OCI-LY3 (cell line): ENCODE measurements at regions not wholly inside any gene's neighbourhood (a gene's known extent, or its start where the extent isn't known, plus 50 kb on each side); places are given as distances from the start of the nearest gene placed in this dataset.
A peak's percentile ranks its signal among the peaks of the same experiment; 100 is the strongest.

ENCODE experiments used
- H2AFZ ChIP-seq: fragments of 200-600, 300-600 bp; shearing (Covaris generic); 2 replicates; pipeline ENCODE4 v1.6.0; 2014; ENCODE audit warnings: antibody characterized with exemption, low read depth, low read length
- H3K27ac ChIP-seq: fragments of 200-600, 300-600 bp; sonication (generic); 2 replicates; pipeline ENCODE4 v1.5.1; 2014; ENCODE audit warnings: mild to moderate bottlenecking, low read length, moderate library complexity, mixed read lengths
- H3K27me3 ChIP-seq: fragments of 200-600, 300-600 bp; sonication (generic); 2 replicates; pipeline ENCODE4 v1.6.1; 2014; ENCODE audit warnings: low read depth, low read length, mixed read lengths
- H3K36me3 ChIP-seq: fragments of 200-600, 300-600 bp; sonication (generic); replicated peaks from 2 replicates; pipeline ENCODE3; 2014; ENCODE audit warnings: low read depth, low read length, mixed read lengths
- H3K4me1 ChIP-seq: fragments of 300-600, 200-600 bp; sonication (generic); 2 replicates; pipeline ENCODE4 v1.6.1; 2014; ENCODE audit warnings: low read length, mixed read lengths
- H3K4me2 ChIP-seq: fragments of 200-600, 300-600 bp; sonication (generic); 2 replicates; pipeline ENCODE4 v1.6.1; 2014; ENCODE audit warnings: low read length, mixed read lengths
- H3K4me3 ChIP-seq: fragments of 300-600, 200-600 bp; sonication (generic); 2 replicates; pipeline ENCODE4 v1.5.1; 2014; ENCODE audit warnings: antibody characterized with exemption, mild to moderate bottlenecking, low read length, moderate library complexity
- H3K79me2 ChIP-seq: fragments of 300-600, 200-600 bp; shearing (Covaris generic); 2 replicates; pipeline ENCODE4 v1.6.1; 2014; ENCODE audit warnings: mild to moderate bottlenecking, low read length, mixed read lengths
- H3K9ac ChIP-seq: fragments of 300-600, 200-600 bp; shearing (Covaris generic); 2 replicates; pipeline ENCODE4 v1.6.0; 2014; ENCODE audit warnings: mild to moderate bottlenecking, low read length, moderate library complexity
- H3K9me3 ChIP-seq: fragments of 200-600, 300-600 bp; shearing (Covaris generic); 2 replicates; pipeline ENCODE4 v1.6.1; 2014; ENCODE audit warnings: low read length, mixed read lengths; ENCODE audit not compliant: insufficient read depth
- H4K20me1 ChIP-seq: fragments of 200-600, 300-600 bp; sonication (generic); 2 replicates; pipeline ENCODE4 v1.6.1; 2016; ENCODE audit warnings: low read length, mixed read lengths; ENCODE audit not compliant: insufficient read depth
- EZH2phosphoT487 ChIP-seq: fragments of 200-600 bp; shearing (Covaris generic); IDR thresholded peaks from 2 replicates; pipeline ENCODE4 v1.6.1; 2018; ENCODE audit warnings: antibody characterized with exemption, mixed run types, low read depth
- TF ChIP-seq, protein P1 (sequence below): fragments of 200-600, 300-600 bp; sonication (generic); IDR thresholded peaks from 2 replicates; pipeline ENCODE4 v1.5.1; 2014; ENCODE audit warnings: antibody characterized with exemption, low read length, low read depth

DNA sequence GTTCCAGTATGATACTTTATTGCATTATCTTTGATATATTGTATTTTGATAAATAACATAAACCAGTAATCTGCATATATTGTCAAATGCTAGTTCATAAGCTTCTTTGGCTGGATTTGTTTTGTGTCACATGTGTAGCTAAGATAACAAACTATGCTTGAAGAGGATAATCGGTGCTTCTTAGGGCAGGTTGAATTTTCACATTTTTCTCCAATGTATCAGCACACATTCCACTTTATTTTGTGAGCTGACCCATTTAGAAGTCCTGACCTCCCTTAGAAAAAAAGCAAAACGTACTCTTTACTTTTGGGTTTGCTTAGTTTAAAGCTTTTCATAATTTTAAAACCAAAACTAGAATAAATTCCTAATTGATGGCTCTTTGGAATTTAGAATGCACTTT is 277.7 kb upstream of the DDHD1 start:
- Histone ChIP-seq H2AFZ (no peak overlapping the region), H3K79me2 (no peaks in the 10 kb centered on the region), H3K4me3 (no peak overlapping the region), H4K20me1 (no peaks in the 10 kb centered on the region), H3K4me1 (no peaks in the 10 kb centered on the region), H3K36me3 (no peaks in the 10 kb centered on the region), H3K27ac (no peak overlapping the region), H3K9me3 (no peaks in the 10 kb centered on the region), H3K9ac (no peak overlapping the region), H3K27me3 (peaks cover 16% of the 10 kb centered on the region), H3K4me2 (no peak overlapping the region)
- TF ChIP-seq EZH2phosphoT487: no peak
- TF ChIP-seq, protein P1, sequence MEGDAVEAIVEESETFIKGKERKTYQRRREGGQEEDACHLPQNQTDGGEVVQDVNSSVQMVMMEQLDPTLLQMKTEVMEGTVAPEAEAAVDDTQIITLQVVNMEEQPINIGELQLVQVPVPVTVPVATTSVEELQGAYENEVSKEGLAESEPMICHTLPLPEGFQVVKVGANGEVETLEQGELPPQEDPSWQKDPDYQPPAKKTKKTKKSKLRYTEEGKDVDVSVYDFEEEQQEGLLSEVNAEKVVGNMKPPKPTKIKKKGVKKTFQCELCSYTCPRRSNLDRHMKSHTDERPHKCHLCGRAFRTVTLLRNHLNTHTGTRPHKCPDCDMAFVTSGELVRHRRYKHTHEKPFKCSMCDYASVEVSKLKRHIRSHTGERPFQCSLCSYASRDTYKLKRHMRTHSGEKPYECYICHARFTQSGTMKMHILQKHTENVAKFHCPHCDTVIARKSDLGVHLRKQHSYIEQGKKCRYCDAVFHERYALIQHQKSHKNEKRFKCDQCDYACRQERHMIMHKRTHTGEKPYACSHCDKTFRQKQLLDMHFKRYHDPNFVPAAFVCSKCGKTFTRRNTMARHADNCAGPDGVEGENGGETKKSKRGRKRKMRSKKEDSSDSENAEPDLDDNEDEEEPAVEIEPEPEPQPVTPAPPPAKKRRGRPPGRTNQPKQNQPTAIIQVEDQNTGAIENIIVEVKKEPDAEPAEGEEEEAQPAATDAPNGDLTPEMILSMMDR: no peak

DNA sequence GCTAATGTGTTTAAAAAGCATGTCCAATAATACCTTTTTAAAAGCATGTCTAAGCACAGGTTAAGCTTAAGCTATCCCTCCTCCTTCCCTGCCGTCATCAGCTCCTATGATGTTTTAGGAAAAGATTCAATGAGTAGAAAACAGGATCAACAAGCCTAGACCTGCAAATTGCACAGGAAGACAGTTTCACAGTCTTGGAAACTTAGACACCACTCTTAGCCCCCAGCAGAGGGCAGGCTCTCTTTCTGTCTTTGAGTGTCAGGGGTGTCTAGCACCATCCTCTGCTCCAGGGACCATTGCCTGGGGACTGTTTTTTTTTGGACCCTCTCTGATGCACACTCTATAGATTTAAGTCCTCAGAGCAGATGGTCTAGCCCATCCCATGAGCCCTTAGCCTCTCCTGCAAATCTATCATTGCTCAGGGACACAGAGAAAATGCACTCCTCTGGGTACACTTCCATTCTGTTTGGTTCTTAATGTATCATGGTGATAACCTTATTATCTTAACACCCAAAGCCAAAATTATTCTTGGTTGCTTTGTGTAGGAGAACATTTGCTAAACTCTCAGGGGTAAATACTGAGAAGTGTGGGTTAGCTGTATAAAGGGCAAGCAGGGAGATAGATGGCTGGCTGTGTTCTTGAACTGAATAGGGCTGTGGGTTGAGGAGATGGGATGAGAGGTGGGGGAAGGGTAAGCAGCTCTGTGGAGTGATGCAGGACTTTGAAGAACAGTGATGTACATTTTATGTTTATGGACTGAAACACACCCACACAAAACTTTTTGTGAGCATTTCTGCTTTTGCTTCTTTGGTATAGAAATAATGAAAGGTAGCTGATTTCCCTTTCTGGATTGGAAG is 259.9 kb upstream of the DDHD1 start:
- Histone ChIP-seq H3K9me3 (no peaks in the 10 kb centered on the region), H3K36me3 (no peaks in the 10 kb centered on the region), H2AFZ (no peak overlapping the region), H3K27me3 (no peaks in the 10 kb centered on the region), H3K27ac (no peak overlapping the region), H3K4me3 (no peak overlapping the region), H3K9ac (no peak overlapping the region), H3K79me2 (no peaks in the 10 kb centered on the region), H3K4me2 (no peak overlapping the region), H4K20me1 (no peaks in the 10 kb centered on the region), H3K4me1 (no peaks in the 10 kb centered on the region)
- TF ChIP-seq EZH2phosphoT487: no peak
- TF ChIP-seq, protein P1: peak; percentile 60

DNA sequence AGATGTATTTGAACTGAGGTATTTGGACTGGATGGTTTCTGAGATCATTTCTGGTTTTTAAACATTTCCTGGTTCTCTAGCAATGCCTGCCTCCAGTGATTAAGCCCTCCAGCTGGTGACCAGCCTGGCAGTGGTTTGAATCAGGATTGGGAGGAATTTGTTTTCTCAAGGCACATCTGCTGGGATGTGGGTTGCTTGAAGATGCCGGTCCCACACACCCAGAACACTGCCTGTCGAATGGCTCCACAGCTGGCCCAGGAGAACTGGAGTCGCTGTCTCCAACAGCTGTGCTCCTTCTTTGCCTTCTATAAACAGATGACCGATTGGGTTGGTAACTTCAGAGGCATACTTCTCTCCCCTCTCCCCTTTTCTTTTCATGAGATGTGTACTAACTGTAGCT is 258.0 kb upstream of the DDHD1 start:
- Histone ChIP-seq H3K27me3 (no peaks in the 10 kb centered on the region), H3K4me3 (no peak overlapping the region), H3K27ac (no peak overlapping the region), H2AFZ (no peak overlapping the region), H3K4me2 (no peak overlapping the region), H3K36me3 (no peaks in the 10 kb centered on the region), H3K9me3 (no peaks in the 10 kb centered on the region), H3K9ac (no peak overlapping the region), H3K4me1 (no peaks in the 10 kb centered on the region), H4K20me1 (no peaks in the 10 kb centered on the region), H3K79me2 (no peaks in the 10 kb centered on the region)
- no peak for TF ChIP-seq EZH2phosphoT487
- TF ChIP-seq, protein P1: no peak

DNA sequence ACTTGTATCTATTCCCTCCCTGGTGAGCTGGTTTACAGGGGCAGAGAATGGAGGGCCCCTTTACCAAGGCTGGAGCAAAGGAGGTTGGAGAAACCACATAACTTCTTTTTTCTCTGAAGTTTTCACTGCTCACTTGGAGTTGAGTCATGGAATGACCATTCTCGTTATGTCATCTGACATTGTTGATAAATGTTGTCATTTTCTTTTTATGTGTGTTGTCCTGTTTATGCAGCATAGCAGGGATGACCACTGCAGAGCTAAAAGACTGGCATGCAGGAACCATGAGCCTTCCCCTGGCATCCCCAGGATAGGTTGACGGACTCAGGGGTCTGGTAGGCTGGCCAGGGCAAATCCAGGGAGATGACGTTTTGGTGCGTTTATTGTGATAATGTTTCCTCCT is 256.8 kb upstream of the DDHD1 start:
- Histone ChIP-seq H3K4me2 (no peak overlapping the region), H2AFZ (no peak overlapping the region), H3K9ac (no peak overlapping the region), H3K9me3 (no peaks in the 10 kb centered on the region), H4K20me1 (no peaks in the 10 kb centered on the region), H3K27me3 (no peaks in the 10 kb centered on the region), H3K4me1 (no peaks in the 10 kb centered on the region), H3K79me2 (no peaks in the 10 kb centered on the region), H3K27ac (no peak overlapping the region), H3K4me3 (no peak overlapping the region), H3K36me3 (no peaks in the 10 kb centered on the region)
- TF ChIP-seq, protein P1: no peak
